GM23248 (cell line): ENCODE measurements at regions not wholly inside any gene's neighbourhood (a gene's known extent, or its start where the extent isn't known, plus 50 kb on each side); places are given as distances from the start of the nearest gene placed in this dataset.

Source experiments
- EZH2 ChIP-seq: fragments of 200-600 bp; sonication (generic); IDR thresholded peaks from 2 replicates; pipeline ENCODE4 v1.6.1; 2018; ENCODE audit warnings: antibody characterized with exemption, mild to moderate bottlenecking; ENCODE audit not compliant: insufficient read depth, poor library complexity, severe bottlenecking
- EZH2phosphoT487 ChIP-seq: fragments of 200-600 bp; sonication (generic); IDR thresholded peaks from 2 replicates; pipeline ENCODE4 v1.6.1; 2018; ENCODE audit warnings: antibody characterized with exemption, moderate library complexity, mild to moderate bottlenecking, low read depth; ENCODE audit not compliant: insufficient read depth

DNA sequence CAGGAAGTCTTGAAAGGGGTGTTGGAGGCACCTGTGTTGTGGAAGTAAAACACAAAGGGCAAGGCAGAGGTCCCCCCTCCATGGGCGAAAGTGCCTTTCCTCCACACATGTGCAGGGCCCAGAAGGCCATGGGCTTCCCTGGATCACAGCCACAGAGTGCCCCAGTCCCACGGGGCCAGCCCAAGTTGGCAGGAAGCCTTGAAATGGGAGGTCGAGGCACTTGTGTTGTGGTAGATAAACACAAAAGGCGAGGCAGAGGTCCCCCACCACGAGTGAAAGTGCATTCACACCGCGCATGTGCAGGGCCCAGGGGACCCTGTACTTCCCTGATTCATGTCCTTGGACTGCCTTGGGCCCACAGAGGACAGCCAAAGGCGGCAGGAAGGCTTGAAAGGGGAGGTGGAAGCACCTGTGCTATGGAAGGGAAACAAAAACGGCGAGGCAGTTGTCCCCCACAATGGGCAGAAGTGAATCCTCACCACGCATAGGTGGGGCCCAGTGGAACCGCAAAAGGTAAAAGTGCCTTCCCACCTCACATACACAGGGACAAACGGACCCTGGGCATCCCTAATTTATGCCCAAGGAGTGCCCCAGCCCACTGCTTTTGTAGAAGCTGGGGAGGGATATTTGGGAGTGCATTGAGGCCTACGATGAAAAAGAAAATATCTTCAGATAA is 585.4 kb downstream of the ALG10 start:
- TF ChIP-seq EZH2 (no peak), EZH2phosphoT487 (no peak)
